OCI-LY1 (cell line): ENCODE measurements at regions not wholly inside any gene's neighbourhood (a gene's known extent, or its start where the extent isn't known, plus 50 kb on each side); places are given as distances from the start of the nearest gene placed in this dataset.

Experiments
- CTCF ChIP-seq: fragments of 200-600 bp; sonication (generic), shearing (Covaris generic); IDR thresholded peaks from 2 replicates; pipeline ENCODE4 v1.5.1; 2017; ENCODE audit warnings: mild to moderate bottlenecking, antibody characterized with exemption, low read length, moderate library complexity, mixed read lengths
- EZH2 ChIP-seq: fragments of 200-600 bp; sonication (generic), shearing (Covaris generic); IDR thresholded peaks from 2 replicates; pipeline ENCODE4 v1.8.0; 2017; ENCODE audit warnings: borderline replicate concordance, mixed run types, mild to moderate bottlenecking, antibody characterized with exemption, low read length, moderate library complexity, mixed read lengths

- TF ChIP-seq CTCF (no peak), EZH2 (no peak)
Observed at GRCh38 chr13:106898231-106898630, 330.3 kb upstream of the ARGLU1 start.
